SJCRH30 (cell line): ENCODE measurements at regions not wholly inside any gene's neighbourhood (a gene's known extent, or its start where the extent isn't known, plus 50 kb on each side); places are given as distances from the start of the nearest gene placed in this dataset.

Experiments
- DNase-seq, 2 experiments: peaks; one replicate each; pipeline ENCODE4 v3.0.0-alpha.2; 2015 to 2020
- H3K27ac ChIP-seq: fragments of 250-450 bp; sonication (Bioruptor Pico); 2 replicates; pipeline ENCODE4 v1.5.1; 2020; ENCODE audit warnings: mild to moderate bottlenecking, moderate library complexity
- H3K27me3 ChIP-seq: fragments of 250-450 bp; sonication (Bioruptor Pico); 2 replicates; pipeline ENCODE4 v1.5.1; 2020; ENCODE audit warnings: mild to moderate bottlenecking, moderate library complexity
- H3K36me3 ChIP-seq: fragments of 250-450 bp; sonication (Bioruptor Pico); 2 replicates; pipeline ENCODE4 v1.5.1; 2020; ENCODE audit warnings: mild to moderate bottlenecking, moderate library complexity
- H3K4me1 ChIP-seq: fragments of 250-450 bp; sonication (Bioruptor Pico); 2 replicates; pipeline ENCODE4 v1.5.1; 2020; ENCODE audit warnings: mild to moderate bottlenecking, moderate library complexity
- H3K4me3 ChIP-seq: fragments of 250-450 bp; sonication (Bioruptor Pico); 2 replicates; pipeline ENCODE4 v1.5.1; 2020; ENCODE audit warnings: mild to moderate bottlenecking, moderate library complexity
- H3K9me3 ChIP-seq: fragments of 250-450 bp; sonication (Bioruptor Pico); replicated peaks from 2 replicates; pipeline ENCODE4 v1.5.1; 2020; ENCODE audit warnings: mild to moderate bottlenecking, moderate library complexity

- Histone ChIP-seq H3K4me3 (no peak overlapping the region), H3K9me3 (no peaks in the 10 kb centered on the region), H3K27ac (no peak overlapping the region), H3K27me3 (no peaks in the 10 kb centered on the region), H3K36me3 (no peaks in the 10 kb centered on the region), H3K4me1 (no peaks in the 10 kb centered on the region)
- no peak for DNase-seq
These were observed 2301.2 kb downstream of the PCDH9 start for GRCh38 chr13:64928696-64929499.

- Histone ChIP-seq H3K9me3 (no peaks in the 10 kb centered on the region), H3K27me3 (no peaks in the 10 kb centered on the region), H3K27ac (no peak overlapping the region), H3K4me3 (no peak overlapping the region), H3K36me3 (no peaks in the 10 kb centered on the region), H3K4me1 (no peaks in the 10 kb centered on the region)
- no peak for DNase-seq
These were observed 2304.4 kb downstream of the PCDH9 start for GRCh38 chr13:64925727-64926126.

- DNase-seq, result peak; percentile 43 to 46
- no peak overlapping the region for H3K4me3 ChIP-seq
- no peaks in the 10 kb centered on the region for H3K9me3 ChIP-seq
- H3K27ac ChIP-seq, result no peak overlapping the region
- H3K27me3 ChIP-seq, result no peaks in the 10 kb centered on the region
- H3K36me3 ChIP-seq, result no peaks in the 10 kb centered on the region
- H3K4me1 ChIP-seq, result no peaks in the 10 kb centered on the region
These were observed 2304.9 kb downstream of the PCDH9 start for GRCh38 chr13:64925284-64925683.

- Histone ChIP-seq H3K36me3 (no peaks in the 10 kb centered on the region), H3K4me1 (no peaks in the 10 kb centered on the region), H3K4me3 (no peak overlapping the region), H3K9me3 (no peaks in the 10 kb centered on the region), H3K27me3 (no peaks in the 10 kb centered on the region), H3K27ac (no peak overlapping the region)
- no peak for DNase-seq
These were observed 2305.7 kb downstream of the PCDH9 start for GRCh38 chr13:64924401-64924800.

GRCh38 chr13:64917566-64917965, 2312.6 kb downstream of the PCDH9 start:
- Histone ChIP-seq H3K27ac (no peak overlapping the region), H3K4me1 (no peaks in the 10 kb centered on the region), H3K9me3 (no peaks in the 10 kb centered on the region), H3K4me3 (no peak overlapping the region), H3K27me3 (no peaks in the 10 kb centered on the region), H3K36me3 (no peaks in the 10 kb centered on the region)
- no peak for DNase-seq

GRCh38 chr13:64912141-64912540, 2318.0 kb downstream of the PCDH9 start:
- no peak overlapping the region for H3K4me3 ChIP-seq
- H3K4me1 ChIP-seq, result 0 out of 2 replicates have a peak, but pooled peaks cover 4% of the 10 kb centered on the region
- no peak overlapping the region for H3K27ac ChIP-seq
- H3K27me3 ChIP-seq, result no peaks in the 10 kb centered on the region
- no peak for DNase-seq
- H3K36me3 ChIP-seq, result no peaks in the 10 kb centered on the region
- H3K9me3 ChIP-seq, result no peaks in the 10 kb centered on the region

- Histone ChIP-seq H3K27me3 (no peaks in the 10 kb centered on the region), H3K27ac (no peak overlapping the region), H3K36me3 (no peaks in the 10 kb centered on the region), H3K9me3 (no peaks in the 10 kb centered on the region), H3K4me1 (0 out of 2 replicates have a peak, but pooled peaks cover 4% of the 10 kb centered on the region), H3K4me3 (no peak overlapping the region)
- no peak for DNase-seq
These were observed 2320.0 kb downstream of the PCDH9 start for GRCh38 chr13:64910096-64910495.

GRCh38 chr13:64909184-64909583, 2321.0 kb downstream of the PCDH9 start:
- H3K27ac ChIP-seq, result no peak overlapping the region
- H3K9me3 ChIP-seq, result no peaks in the 10 kb centered on the region
- H3K4me1 ChIP-seq, result 0 out of 2 replicates have a peak, but pooled peaks cover 4% of the 10 kb centered on the region
- no peaks in the 10 kb centered on the region for H3K27me3 ChIP-seq
- H3K4me3 ChIP-seq, result no peak overlapping the region
- no peaks in the 10 kb centered on the region for H3K36me3 ChIP-seq
- DNase-seq, result no peak

GRCh38 chr13:64900039-64900438, 2330.1 kb downstream of the PCDH9 start:
- H3K9me3 ChIP-seq, result no peaks in the 10 kb centered on the region
- H3K4me1 ChIP-seq, result no peaks in the 10 kb centered on the region
- no peaks in the 10 kb centered on the region for H3K27me3 ChIP-seq
- no peak overlapping the region for H3K4me3 ChIP-seq
- H3K36me3 ChIP-seq, result no peaks in the 10 kb centered on the region
- DNase-seq, result no peak
- no peak overlapping the region for H3K27ac ChIP-seq

GRCh38 chr13:64884976-64885375, 2345.2 kb downstream of the PCDH9 start:
- Histone ChIP-seq H3K9me3 (no peaks in the 10 kb centered on the region), H3K27me3 (no peaks in the 10 kb centered on the region), H3K4me3 (no peak overlapping the region), H3K4me1 (no peaks in the 10 kb centered on the region), H3K36me3 (no peaks in the 10 kb centered on the region), H3K27ac (no peak overlapping the region)
- no peak for DNase-seq

- no peak for DNase-seq
- H3K36me3 ChIP-seq, result no peaks in the 10 kb centered on the region
- no peaks in the 10 kb centered on the region for H3K4me1 ChIP-seq
- no peak overlapping the region for H3K4me3 ChIP-seq
- no peak overlapping the region for H3K27ac ChIP-seq
- H3K9me3 ChIP-seq, result no peaks in the 10 kb centered on the region
- no peaks in the 10 kb centered on the region for H3K27me3 ChIP-seq
These were observed 2353.0 kb downstream of the PCDH9 start for GRCh38 chr13:64877176-64877575.

- Histone ChIP-seq H3K27me3 (no peaks in the 10 kb centered on the region), H3K27ac (no peak overlapping the region), H3K9me3 (no peaks in the 10 kb centered on the region), H3K36me3 (no peaks in the 10 kb centered on the region), H3K4me3 (no peak overlapping the region), H3K4me1 (no peaks in the 10 kb centered on the region)
- DNase-seq, result no peak
These were observed 2358.4 kb downstream of the PCDH9 start for GRCh38 chr13:64871742-64872141.

- Histone ChIP-seq H3K4me3 (no peak overlapping the region), H3K9me3 (no peaks in the 10 kb centered on the region), H3K27ac (no peak overlapping the region), H3K27me3 (no peaks in the 10 kb centered on the region), H3K4me1 (no peaks in the 10 kb centered on the region), H3K36me3 (no peaks in the 10 kb centered on the region)
- DNase-seq, result no peak
These were observed 2360.6 kb downstream of the PCDH9 start for GRCh38 chr13:64869539-64869938.

- H3K27me3 ChIP-seq, result no peaks in the 10 kb centered on the region
- H3K4me3 ChIP-seq, result no peak overlapping the region
- no peak for DNase-seq
These were observed 2362.3 kb downstream of the PCDH9 start for GRCh38 chr13:64867856-64868255.

GRCh38 chr13:64866331-64866730, 2363.8 kb downstream of the PCDH9 start:
- Histone ChIP-seq H3K27me3 (no peaks in the 10 kb centered on the region), H3K27ac (no peak overlapping the region), H3K9me3 (no peaks in the 10 kb centered on the region), H3K36me3 (no peaks in the 10 kb centered on the region), H3K4me3 (no peak overlapping the region), H3K4me1 (no peaks in the 10 kb centered on the region)
- DNase-seq, result no peak

More at GRCh38 chr13:64867856-64868255, 2362.3 kb downstream of the PCDH9 start:
- Histone ChIP-seq H3K9me3 (no peaks in the 10 kb centered on the region), H3K27ac (no peak overlapping the region), H3K36me3 (no peaks in the 10 kb centered on the region), H3K4me1 (no peaks in the 10 kb centered on the region)

GRCh38 chr13:64855506-64855905, 2374.6 kb downstream of the PCDH9 start:
- peak; percentile 54 to 68 for DNase-seq
- Histone ChIP-seq H3K36me3 (no peaks in the 10 kb centered on the region), H3K4me3 (no peak overlapping the region), H3K9me3 (no peaks in the 10 kb centered on the region), H3K4me1 (no peaks in the 10 kb centered on the region), H3K27ac (no peak overlapping the region), H3K27me3 (no peaks in the 10 kb centered on the region)
